ENCODE measurements at regions not wholly inside any gene's neighbourhood (a gene's known extent, or its start where the extent isn't known, plus 50 kb on each side); places are given as distances from the start of the nearest gene placed in this dataset.

DNA sequence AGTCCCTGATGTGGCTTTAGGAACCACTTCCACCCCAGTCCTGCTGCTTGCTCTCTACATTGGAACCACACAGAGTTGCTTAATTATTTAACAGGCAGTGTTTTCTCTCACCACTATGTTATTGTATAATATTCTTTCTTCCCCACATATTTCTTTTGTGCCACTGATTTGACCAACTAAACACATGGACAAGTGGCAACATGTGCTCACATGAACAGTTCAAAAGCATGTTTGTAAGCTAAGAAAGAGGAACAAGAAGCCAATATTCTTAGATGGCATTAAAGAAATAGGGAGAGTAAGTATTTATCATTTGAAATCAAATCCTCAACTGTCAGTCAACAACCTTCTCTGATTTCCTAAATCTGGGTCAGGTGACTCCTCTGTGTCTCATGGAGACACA lies 409.6 kb downstream of the FBXO15 start:
- DNase-seq (ENCODE audit: low spot score): no peak

- DNase-seq (ENCODE audit: low spot score): no peak
Observed at GRCh38 chr18:73735836-73736235, 411.8 kb downstream of the FBXO15 start.

DNA sequence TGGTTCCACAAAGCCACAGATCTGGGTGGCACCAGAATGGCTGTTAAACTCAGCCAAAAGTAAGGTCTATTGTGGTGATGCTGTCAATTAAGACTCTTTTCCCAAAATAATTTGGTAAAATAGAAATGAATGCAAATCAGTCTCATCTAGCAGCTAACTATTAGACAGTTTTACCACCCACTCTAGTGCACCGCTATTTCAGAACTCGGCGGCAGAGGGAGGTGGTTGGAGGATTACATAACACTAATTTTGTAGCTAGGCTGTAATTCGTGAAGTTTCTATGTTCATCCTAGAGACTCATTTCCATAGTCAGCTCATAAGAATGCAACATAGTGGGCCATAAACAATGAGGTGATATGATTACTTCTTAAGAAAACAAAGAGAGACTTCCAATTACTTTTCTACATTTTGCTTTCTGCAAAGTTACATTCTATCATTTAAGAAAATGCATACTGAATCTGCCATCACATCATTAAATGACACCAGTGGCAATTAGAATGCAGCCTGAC lies 413.8 kb downstream of the FBXO15 start:
- no peak for DNase-seq (ENCODE audit: low spot score)

- no peak for DNase-seq (ENCODE audit: low spot score)
Observed at GRCh38 chr18:73733376-73733775, 414.3 kb downstream of the FBXO15 start.

DNA sequence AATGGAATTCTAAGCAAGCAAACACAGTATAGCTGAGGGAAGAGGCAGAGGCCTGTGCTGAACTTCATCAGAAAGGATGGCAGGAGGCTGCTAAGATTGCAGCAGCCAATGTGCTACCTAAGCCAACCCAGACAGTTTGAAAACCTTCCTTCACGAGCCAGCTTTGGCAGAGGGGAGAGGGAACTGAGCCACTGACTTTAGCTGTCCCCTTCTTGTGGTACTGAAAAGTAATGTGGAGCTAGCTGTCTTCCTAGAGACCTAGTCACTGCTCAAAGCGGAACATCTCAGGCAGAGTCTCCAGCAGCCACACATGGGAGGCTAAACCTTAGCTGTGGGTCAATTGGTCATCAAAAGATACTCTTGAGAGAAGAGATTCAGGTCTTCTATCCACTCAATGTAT lies 419.0 kb downstream of the FBXO15 start:
- no peak for DNase-seq (ENCODE audit: low spot score)

DNA sequence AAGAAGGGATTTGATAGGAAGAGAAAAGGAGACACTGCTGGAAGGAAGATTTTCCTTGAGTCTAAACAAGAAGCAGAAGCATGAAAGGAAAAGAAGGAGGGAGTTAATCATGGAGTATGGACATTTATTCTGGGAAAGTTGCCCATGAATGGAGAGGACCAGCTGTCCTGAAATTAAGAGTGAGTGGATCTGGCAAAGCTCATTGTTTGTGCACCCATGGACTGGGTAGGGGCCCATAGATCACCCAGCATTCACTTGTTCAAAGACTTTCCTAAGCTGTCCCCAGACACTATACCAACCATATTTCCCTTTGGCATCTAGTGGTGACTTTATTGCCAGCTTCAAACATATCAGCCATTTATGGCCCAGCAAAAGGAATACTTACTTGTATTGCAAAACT lies 422.7 kb downstream of the FBXO15 start:
- DNase-seq (ENCODE audit: low spot score): no peak

DNA sequence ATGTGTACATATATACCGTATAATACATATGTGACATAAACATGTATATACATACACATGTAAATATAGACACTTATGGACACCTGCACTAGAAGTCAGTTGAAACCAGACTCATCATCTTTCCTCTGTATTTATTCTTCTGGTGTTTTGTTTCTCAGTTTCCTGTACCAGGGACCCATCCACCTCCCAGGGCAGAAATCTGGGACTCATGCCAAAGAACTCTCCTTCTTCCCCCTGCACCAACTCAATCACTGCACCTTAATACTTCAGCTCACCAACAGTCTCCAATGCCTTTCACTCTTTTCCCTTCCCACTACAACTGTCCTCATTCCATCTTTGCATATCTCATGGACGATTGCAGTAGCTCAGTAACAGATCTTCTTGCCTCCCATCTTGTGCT lies 428.0 kb downstream of the FBXO15 start:
- no peak for DNase-seq (ENCODE audit: low spot score)

DNA sequence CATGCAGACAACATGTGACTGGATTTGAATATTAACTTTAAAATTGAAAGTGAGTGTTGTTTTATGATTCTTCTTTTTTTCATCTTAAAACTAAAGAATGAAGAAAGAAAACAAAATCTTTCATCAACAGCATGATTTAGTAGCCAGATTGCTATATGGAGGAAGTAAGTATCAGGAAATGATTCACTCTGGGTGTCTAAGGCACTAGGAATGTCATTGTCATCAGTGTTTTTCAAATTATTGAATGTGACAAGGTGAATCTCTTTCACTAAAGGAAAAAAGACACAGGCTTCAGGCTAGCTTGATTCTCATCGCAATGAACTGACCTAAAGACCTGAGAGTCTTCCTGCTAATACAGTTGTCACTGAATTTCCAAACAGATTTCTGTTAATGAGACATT lies 430.1 kb downstream of the FBXO15 start:
- DNase-seq (ENCODE audit: low spot score): no peak

- no peak for DNase-seq (ENCODE audit: low spot score)
Observed at GRCh38 chr18:73715210-73715670, 432.4 kb downstream of the FBXO15 start.

GRCh38 chr18:73714466-73714865 lies 433.2 kb downstream of the FBXO15 start:
- no peak for DNase-seq (ENCODE audit: low spot score)

DNA sequence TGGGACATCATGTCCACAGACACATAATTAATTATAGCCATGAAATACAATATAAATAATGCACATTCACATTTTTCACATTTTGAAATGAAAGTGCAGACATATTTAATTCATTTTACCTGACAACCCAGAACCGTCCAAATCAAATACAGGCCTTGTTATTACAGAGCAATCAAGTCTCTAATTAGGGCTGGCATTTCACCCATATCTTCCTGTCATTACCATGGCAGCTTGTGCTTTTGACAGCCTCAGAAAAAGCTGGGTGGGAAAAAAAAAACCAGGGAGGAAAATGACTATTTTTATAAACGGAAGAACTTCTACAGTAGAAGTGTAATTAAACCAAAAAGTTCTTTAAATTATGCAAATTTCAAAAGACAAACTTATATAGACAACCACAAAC lies 436.4 kb downstream of the FBXO15 start:
- no peak for DNase-seq (ENCODE audit: low spot score)

DNA sequence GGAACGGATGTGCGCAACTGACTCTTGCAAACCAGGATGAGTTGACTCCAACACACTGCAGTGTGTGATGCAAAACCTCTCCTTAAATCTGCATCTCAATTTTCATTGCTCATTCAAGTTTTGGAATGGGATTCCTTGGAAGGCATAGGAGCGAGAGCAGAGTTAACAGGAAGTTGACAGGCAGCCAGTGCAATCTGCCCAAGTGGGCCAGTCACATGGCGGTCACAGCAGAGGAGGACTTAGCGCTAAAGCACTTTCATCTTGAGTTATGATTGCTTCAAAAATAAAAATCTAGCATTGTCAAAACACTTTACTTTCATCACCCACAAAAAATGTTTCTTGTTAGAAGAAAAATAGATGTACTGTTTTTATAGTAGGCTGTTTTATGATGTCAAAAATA lies 439.0 kb downstream of the FBXO15 start:
- DNase-seq (ENCODE audit: low spot score): no peak

DNA sequence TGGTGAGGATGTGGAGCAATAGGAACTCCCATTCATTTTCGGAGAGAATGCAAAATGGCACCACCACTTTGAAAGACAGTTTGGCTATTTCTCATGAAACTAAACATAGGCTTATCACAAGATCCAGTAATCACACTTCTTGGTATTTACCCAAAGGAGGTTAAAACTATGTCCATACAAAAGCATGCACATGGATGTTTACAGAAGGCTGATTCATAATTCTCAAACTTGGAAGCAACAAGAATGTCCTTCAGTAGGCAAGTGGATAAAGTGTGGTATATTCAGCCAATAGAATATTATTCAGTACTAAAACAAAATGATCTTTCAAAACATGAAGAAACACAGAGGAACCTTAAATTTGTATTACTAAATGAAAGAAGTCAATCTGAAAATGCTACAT lies 440.6 kb downstream of the FBXO15 start:
- DNase-seq (ENCODE audit: low spot score): no peak

DNA sequence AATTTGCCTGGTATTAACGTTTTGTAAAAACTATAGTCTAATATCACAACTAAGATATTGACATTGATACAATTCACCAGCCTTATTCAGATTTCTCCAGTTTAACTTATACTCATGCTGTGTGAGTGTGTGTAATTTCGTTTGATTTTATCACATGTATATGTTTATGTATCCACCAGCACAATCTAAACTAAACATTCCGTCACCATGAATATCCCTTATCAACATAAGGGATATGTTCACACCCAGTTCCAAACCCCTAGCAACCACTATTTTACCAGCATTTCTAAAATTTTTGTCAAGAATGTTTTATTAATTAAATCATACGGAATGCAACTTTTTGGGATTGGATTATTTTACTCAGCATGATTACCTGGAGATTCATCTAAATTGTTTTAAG lies 450.3 kb downstream of the FBXO15 start:
- no peak for DNase-seq (ENCODE audit: low spot score)

DNA sequence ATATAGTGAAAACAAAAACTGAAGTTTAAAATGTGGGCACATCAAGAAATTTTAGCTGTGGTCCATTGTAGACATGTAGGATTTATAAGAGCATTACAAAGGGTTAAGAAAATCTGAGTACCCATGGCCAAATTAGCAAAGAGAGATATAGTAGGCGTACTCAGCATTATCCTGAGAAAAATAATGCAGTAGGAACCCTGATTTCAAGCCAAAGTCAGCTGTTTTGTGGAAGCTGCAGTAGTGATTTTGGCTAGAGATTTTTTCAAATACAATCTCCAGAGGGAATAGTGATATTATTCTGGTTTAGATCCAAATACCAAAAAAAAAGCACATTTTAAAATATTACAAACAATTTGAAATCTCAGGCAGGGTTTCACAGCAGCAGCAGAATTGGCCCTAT lies 450.9 kb downstream of the FBXO15 start:
- DNase-seq (ENCODE audit: low spot score): no peak

GRCh38 chr18:73696171-73696570 lies 451.5 kb downstream of the FBXO15 start:
- DNase-seq (ENCODE audit: low spot score): no peak

- DNase-seq (ENCODE audit: low spot score): no peak
Observed at GRCh38 chr18:73693091-73693490, 454.5 kb downstream of the FBXO15 start.

DNA sequence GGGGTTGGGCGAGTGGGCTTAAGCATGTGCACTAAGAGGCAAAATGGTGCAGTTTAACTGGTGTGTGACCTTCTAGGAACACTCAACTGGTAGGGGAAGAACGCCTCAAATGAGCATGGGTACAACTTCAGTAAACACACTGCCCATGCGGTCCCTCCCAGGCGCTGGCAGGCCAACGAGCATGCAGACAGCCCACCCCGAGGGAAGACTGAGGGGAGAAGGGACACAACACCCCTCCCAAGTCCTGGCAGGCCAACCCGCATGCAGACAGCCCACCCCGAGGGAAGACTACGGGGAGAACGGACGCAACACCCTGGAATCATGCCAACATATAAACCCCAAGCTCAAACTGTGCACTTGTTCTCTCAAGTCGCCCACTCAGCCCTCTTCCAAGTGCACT lies 456.0 kb downstream of the FBXO15 start:
- no peak for DNase-seq (ENCODE audit: low spot score)

- no peak for DNase-seq (ENCODE audit: low spot score)
Observed at GRCh38 chr18:73691118-73691517, 456.5 kb downstream of the FBXO15 start.

- no peak for DNase-seq (ENCODE audit: low spot score)
Observed at GRCh38 chr18:73690222-73690621, 457.4 kb downstream of the FBXO15 start.

DNA sequence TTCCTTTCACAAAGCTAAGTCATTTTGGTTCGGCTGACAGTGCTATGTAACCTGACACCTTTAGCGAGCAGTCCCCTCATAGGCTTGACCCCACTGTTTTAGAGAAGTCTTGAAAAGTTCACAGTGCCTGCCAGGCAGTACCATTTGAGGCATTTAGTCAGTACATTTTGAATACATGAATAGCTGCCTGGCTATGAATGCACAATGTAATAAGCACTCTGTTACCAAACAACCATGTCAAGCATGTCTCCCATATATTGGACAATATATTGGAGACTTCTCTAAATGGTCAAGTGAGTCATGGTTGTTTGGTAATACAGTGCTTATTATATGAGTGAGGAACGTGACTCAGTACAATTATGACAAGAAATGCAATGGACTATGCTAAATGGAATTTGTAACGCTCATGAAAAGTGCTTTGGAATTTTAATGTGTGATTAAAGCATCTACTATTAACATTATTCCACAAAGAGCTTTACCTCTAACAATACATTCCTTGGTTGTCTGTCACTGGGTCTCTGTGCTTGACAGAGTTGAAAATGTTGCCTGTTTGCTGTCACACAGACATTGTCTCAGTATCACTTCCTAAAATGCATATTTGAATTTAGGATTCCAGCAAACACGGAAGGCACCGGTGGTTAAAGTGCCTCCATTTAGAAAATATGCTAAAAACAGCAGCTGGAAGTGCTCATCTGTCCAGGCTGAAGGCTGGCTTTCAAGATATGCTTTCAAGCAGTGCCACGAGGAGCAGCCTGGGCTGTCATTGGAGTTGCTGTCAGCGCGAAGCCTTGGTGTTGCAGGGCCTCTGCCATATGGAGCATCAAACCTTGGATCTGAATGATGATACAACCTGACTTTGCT lies 458.6 kb downstream of the FBXO15 start:
- no peak for DNase-seq (ENCODE audit: low spot score)

GRCh38 chr18:73688161-73688560 lies 459.5 kb downstream of the FBXO15 start:
- DNase-seq (ENCODE audit: low spot score): no peak

- DNase-seq (ENCODE audit: low spot score): no peak
Observed at GRCh38 chr18:73684647-73685046, 463.0 kb downstream of the FBXO15 start.

All from HT-29 (cell line).